ENCODE measurements at regions not wholly inside any gene's neighbourhood (a gene's known extent, or its start where the extent isn't known, plus 50 kb on each side); places are given as distances from the start of the nearest gene placed in this dataset.
A peak's percentile ranks its signal among the peaks of the same experiment; 100 is the strongest.

DNA sequence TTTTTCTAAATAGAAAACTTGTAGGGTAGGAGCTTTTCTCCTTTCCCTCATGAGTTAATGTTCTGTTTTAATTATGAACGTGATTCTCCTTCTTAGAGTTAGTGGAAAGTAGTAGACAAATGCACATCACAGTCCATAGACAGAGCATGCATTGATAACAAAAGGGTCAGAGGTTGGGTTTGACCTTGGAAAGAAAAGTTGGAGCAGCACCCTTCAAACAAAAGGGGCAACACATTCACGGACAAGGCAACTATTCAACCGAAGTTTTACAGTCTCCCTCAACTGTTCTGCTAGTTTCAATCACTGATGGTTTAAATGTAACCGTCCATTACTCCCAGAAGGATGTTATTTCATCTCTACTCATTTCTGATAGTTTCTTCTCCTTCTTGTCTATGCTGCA is 103.4 kb upstream of the MAOA start:
- H3K36me3 ChIP-seq (ENCODE audit: insufficient read depth, low read length) = no peaks in the 10 kb centered on the region
- H3K4me1 ChIP-seq (ENCODE audit: insufficient read depth, low read length) = no peaks in the 10 kb centered on the region
- no peak for DNase-seq (ENCODE audit: insufficient read length, low spot score, missing footprints)
- no peaks in the 10 kb centered on the region for H3K79me2 ChIP-seq (ENCODE audit: insufficient read depth, low read length)
- no peak overlapping the region for H3K27ac ChIP-seq (ENCODE audit: low read depth, low read length)
- no peak overlapping the region for H2AFZ ChIP-seq (ENCODE audit: low read length)
- H3K4me2 ChIP-seq (ENCODE audit: insufficient read depth, low read length) = no peak overlapping the region
- H3K4me3 ChIP-seq (ENCODE audit: insufficient read depth, low read length) = no peak overlapping the region
- H3K9me3 ChIP-seq (ENCODE audit: low read depth, low read length) = no peaks in the 10 kb centered on the region
- TF ChIP-seq, protein P1, sequence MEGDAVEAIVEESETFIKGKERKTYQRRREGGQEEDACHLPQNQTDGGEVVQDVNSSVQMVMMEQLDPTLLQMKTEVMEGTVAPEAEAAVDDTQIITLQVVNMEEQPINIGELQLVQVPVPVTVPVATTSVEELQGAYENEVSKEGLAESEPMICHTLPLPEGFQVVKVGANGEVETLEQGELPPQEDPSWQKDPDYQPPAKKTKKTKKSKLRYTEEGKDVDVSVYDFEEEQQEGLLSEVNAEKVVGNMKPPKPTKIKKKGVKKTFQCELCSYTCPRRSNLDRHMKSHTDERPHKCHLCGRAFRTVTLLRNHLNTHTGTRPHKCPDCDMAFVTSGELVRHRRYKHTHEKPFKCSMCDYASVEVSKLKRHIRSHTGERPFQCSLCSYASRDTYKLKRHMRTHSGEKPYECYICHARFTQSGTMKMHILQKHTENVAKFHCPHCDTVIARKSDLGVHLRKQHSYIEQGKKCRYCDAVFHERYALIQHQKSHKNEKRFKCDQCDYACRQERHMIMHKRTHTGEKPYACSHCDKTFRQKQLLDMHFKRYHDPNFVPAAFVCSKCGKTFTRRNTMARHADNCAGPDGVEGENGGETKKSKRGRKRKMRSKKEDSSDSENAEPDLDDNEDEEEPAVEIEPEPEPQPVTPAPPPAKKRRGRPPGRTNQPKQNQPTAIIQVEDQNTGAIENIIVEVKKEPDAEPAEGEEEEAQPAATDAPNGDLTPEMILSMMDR (IDR thresholded peaks at IDR 0.05; ENCODE audit: extremely low read depth, low read depth, low read length) = no peak
- no peaks in the 10 kb centered on the region for H4K20me1 ChIP-seq (ENCODE audit: insufficient read depth, low read length)
- H3K27me3 ChIP-seq (ENCODE audit: insufficient read depth, low read length) = peaks cover 3% of the 10 kb centered on the region

- no peak for DNase-seq (ENCODE audit: insufficient read length, low spot score, missing footprints)
- Histone ChIP-seq H3K27me3 (ENCODE audit: insufficient read depth, low read length) (peaks cover 3% of the 10 kb centered on the region), H3K4me1 (ENCODE audit: insufficient read depth, low read length) (no peaks in the 10 kb centered on the region), H2AFZ (ENCODE audit: low read length) (no peak overlapping the region), H3K36me3 (ENCODE audit: insufficient read depth, low read length) (no peaks in the 10 kb centered on the region), H3K27ac (ENCODE audit: low read depth, low read length) (no peak overlapping the region), H3K79me2 (ENCODE audit: insufficient read depth, low read length) (no peaks in the 10 kb centered on the region), H3K4me3 (ENCODE audit: insufficient read depth, low read length) (no peak overlapping the region), H4K20me1 (ENCODE audit: insufficient read depth, low read length) (no peaks in the 10 kb centered on the region), H3K4me2 (ENCODE audit: insufficient read depth, low read length) (no peak overlapping the region), H3K9me3 (ENCODE audit: low read depth, low read length) (no peaks in the 10 kb centered on the region)
- TF ChIP-seq, protein P1 (IDR thresholded peaks at IDR 0.05; ENCODE audit: extremely low read depth, low read depth, low read length) = no peak
Measured at GRCh38 chrX:43553257-43553656, 102.8 kb upstream of the MAOA start.

GRCh38 chrX:43556207-43556606 is 99.9 kb upstream of the MAOA start:
- H3K4me2 ChIP-seq (ENCODE audit: insufficient read depth, low read length) = no peak overlapping the region
- no peaks in the 10 kb centered on the region for H3K79me2 ChIP-seq (ENCODE audit: insufficient read depth, low read length)
- no peaks in the 10 kb centered on the region for H3K36me3 ChIP-seq (ENCODE audit: insufficient read depth, low read length)
- no peaks in the 10 kb centered on the region for H3K4me1 ChIP-seq (ENCODE audit: insufficient read depth, low read length)
- TF ChIP-seq, protein P1 (IDR thresholded peaks at IDR 0.05; ENCODE audit: extremely low read depth, low read depth, low read length) = no peak
- H4K20me1 ChIP-seq (ENCODE audit: insufficient read depth, low read length) = no peaks in the 10 kb centered on the region
- H3K4me3 ChIP-seq (ENCODE audit: insufficient read depth, low read length) = no peak overlapping the region
- no peak overlapping the region for H3K27ac ChIP-seq (ENCODE audit: low read depth, low read length)
- H3K27me3 ChIP-seq (ENCODE audit: insufficient read depth, low read length) = peaks cover 8% of the 10 kb centered on the region
- H2AFZ ChIP-seq (ENCODE audit: low read length) = no peak overlapping the region
- no peaks in the 10 kb centered on the region for H3K9me3 ChIP-seq (ENCODE audit: low read depth, low read length)
- DNase-seq (ENCODE audit: insufficient read length, low spot score, missing footprints) = no peak

- no peak overlapping the region for H3K4me3 ChIP-seq (ENCODE audit: insufficient read depth, low read length)
- H3K4me2 ChIP-seq (ENCODE audit: insufficient read depth, low read length) = no peak overlapping the region
- no peaks in the 10 kb centered on the region for H3K4me1 ChIP-seq (ENCODE audit: insufficient read depth, low read length)
- no peaks in the 10 kb centered on the region for H4K20me1 ChIP-seq (ENCODE audit: insufficient read depth, low read length)
- no peaks in the 10 kb centered on the region for H3K79me2 ChIP-seq (ENCODE audit: insufficient read depth, low read length)
- DNase-seq (ENCODE audit: insufficient read length, low spot score, missing footprints) = peak; percentile 85
- TF ChIP-seq, protein P1 (IDR thresholded peaks at IDR 0.05; ENCODE audit: extremely low read depth, low read depth, low read length) = peak; percentile 79
- peaks cover 8% of the 10 kb centered on the region for H3K27me3 ChIP-seq (ENCODE audit: insufficient read depth, low read length)
- H3K9me3 ChIP-seq (ENCODE audit: low read depth, low read length) = no peaks in the 10 kb centered on the region
- H3K27ac ChIP-seq (ENCODE audit: low read depth, low read length) = no peak overlapping the region
- H3K36me3 ChIP-seq (ENCODE audit: insufficient read depth, low read length) = no peaks in the 10 kb centered on the region
- peak overlapping the region; percentile 67 for H2AFZ ChIP-seq (ENCODE audit: low read length)
Measured at GRCh38 chrX:43557792-43558191, 98.3 kb upstream of the MAOA start.

All from osteoblast (primary cell).